Glomerular visceral epithelial cell (primary cell): ENCODE measurements at regions not wholly inside any gene's neighbourhood (a gene's known extent, or its start where the extent isn't known, plus 50 kb on each side); places are given as distances from the start of the nearest gene placed in this dataset.
A peak's percentile ranks its signal among the peaks of the same experiment; 100 is the strongest.
"Not testable (repeated sequence)": the region's sequence is repeated elsewhere in the genome, so short reads cannot be mapped to it uniquely, and the experiment has no call there.

Source experiments
- DNase-seq: peaks from one replicate; pipeline ENCODE4 v3.0.0-alpha.2; 2016; ENCODE audit errors: extremely low spot score

GRCh38 chr6:76683985-76684384 is 611.5 kb upstream of the IMPG1 start:
- no peak for DNase-seq

- DNase-seq = peak; percentile 11
Observed at GRCh38 chr6:76682842-76683241, 610.4 kb upstream of the IMPG1 start.

- no peak for DNase-seq
Observed at GRCh38 chr6:76681781-76682180, 609.3 kb upstream of the IMPG1 start.

- DNase-seq = no peak
Observed at GRCh38 chr6:76677017-76677416, 604.6 kb upstream of the IMPG1 start.

GRCh38 chr6:76671751-76672150 is 599.3 kb upstream of the IMPG1 start:
- DNase-seq = no peak

- DNase-seq = no peak
Observed at GRCh38 chr6:76644231-76644630, 571.8 kb upstream of the IMPG1 start.

- no peak for DNase-seq
Observed at GRCh38 chr6:76639941-76640340, 567.5 kb upstream of the IMPG1 start.

- DNase-seq = no peak
Observed at GRCh38 chr6:76634695-76635094, 562.2 kb upstream of the IMPG1 start.

GRCh38 chr6:76633259-76633658 is 560.8 kb upstream of the IMPG1 start:
- DNase-seq = no peak

GRCh38 chr6:76631622-76632021 is 559.2 kb upstream of the IMPG1 start:
- no peak for DNase-seq

GRCh38 chr6:76615395-76615794 is 542.9 kb upstream of the IMPG1 start:
- DNase-seq = no peak

- no peak for DNase-seq
Observed at GRCh38 chr6:76612954-76613353, 540.5 kb upstream of the IMPG1 start.

GRCh38 chr6:76609160-76609559 is 536.7 kb upstream of the IMPG1 start:
- DNase-seq = no peak

- DNase-seq = no peak
Observed at GRCh38 chr6:76594109-76594508, 521.6 kb upstream of the IMPG1 start.

GRCh38 chr6:76593668-76594067 is 521.2 kb upstream of the IMPG1 start:
- no peak for DNase-seq

- peak; percentile 18 for DNase-seq
Observed at GRCh38 chr6:76592566-76592965, 520.1 kb upstream of the IMPG1 start.

- DNase-seq = no peak
Observed at GRCh38 chr6:76587271-76587670, 514.8 kb upstream of the IMPG1 start.

- no peak for DNase-seq
Observed at GRCh38 chr6:76584121-76584520, 511.7 kb upstream of the IMPG1 start.

GRCh38 chr6:76578746-76579145 is 506.3 kb upstream of the IMPG1 start:
- no peak for DNase-seq

- DNase-seq = no peak
Observed at GRCh38 chr6:76574746-76575145, 502.3 kb upstream of the IMPG1 start.

- no peak for DNase-seq
Observed at GRCh38 chr6:76565932-76566331, 493.5 kb upstream of the IMPG1 start.

- DNase-seq = not testable (repeated sequence)
Observed at GRCh38 chr6:76562371-76562770, 489.9 kb upstream of the IMPG1 start.

GRCh38 chr6:76560851-76561755 is 488.6 kb upstream of the IMPG1 start:
- DNase-seq = not testable (repeated sequence)

GRCh38 chr6:76553256-76553655 is 480.8 kb upstream of the IMPG1 start:
- DNase-seq = no peak
